Kidney epithelial cell (primary cell): ENCODE measurements at regions not wholly inside any gene's neighbourhood (a gene's known extent, or its start where the extent isn't known, plus 50 kb on each side); places are given as distances from the start of the nearest gene placed in this dataset.

Source experiments
- DNase-seq: peaks from one replicate; pipeline ENCODE4 v3.0.0-alpha.2; 2010; ENCODE audit warnings: low read depth
- H3K27me3 ChIP-seq: 2 replicates; pipeline ENCODE4 v1.6.0; 2011; ENCODE audit warnings: low read length; ENCODE audit not compliant: control insufficient read depth, insufficient read depth
- H3K36me3 ChIP-seq: 2 replicates; pipeline ENCODE4 v1.5.1; 2011; ENCODE audit warnings: low read length; ENCODE audit not compliant: control insufficient read depth, insufficient read depth
- H3K4me3 ChIP-seq: 2 replicates; pipeline ENCODE4 v1.5.1; 2011; ENCODE audit warnings: low read depth, mild to moderate bottlenecking, control low read depth, low read length
- TF ChIP-seq, protein P1 (sequence below): IDR thresholded peaks from 2 replicates; pipeline ENCODE4 v1.5.1; 2011; ENCODE audit warnings: mild to moderate bottlenecking, moderate library complexity, low read length, control low read depth, inconsistent platforms; ENCODE audit not compliant: insufficient read depth, poor library complexity, severe bottlenecking

DNA sequence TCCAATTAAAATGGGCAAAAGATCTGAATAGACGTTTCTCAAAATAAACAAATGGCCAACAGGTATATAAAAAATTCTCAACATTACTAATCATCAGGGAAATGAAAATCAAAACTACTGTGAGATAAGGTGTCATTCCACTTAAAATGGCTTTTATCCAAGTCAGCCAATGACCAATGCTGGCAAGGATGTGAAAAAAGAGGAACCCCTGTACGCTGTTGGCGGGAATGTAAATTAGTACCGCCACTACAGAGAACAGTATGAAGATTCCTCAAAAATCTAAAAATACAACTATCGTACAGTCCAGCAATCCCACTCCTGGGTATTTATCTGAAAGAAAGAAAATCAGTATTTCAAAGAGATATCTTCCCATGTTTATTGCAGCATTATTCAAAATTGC lies 176.9 kb upstream of the STT3B start:
- H3K36me3 ChIP-seq, result no peaks in the 10 kb centered on the region
- no peaks in the 10 kb centered on the region for H3K27me3 ChIP-seq
- no peak for DNase-seq
- TF ChIP-seq, protein P1, sequence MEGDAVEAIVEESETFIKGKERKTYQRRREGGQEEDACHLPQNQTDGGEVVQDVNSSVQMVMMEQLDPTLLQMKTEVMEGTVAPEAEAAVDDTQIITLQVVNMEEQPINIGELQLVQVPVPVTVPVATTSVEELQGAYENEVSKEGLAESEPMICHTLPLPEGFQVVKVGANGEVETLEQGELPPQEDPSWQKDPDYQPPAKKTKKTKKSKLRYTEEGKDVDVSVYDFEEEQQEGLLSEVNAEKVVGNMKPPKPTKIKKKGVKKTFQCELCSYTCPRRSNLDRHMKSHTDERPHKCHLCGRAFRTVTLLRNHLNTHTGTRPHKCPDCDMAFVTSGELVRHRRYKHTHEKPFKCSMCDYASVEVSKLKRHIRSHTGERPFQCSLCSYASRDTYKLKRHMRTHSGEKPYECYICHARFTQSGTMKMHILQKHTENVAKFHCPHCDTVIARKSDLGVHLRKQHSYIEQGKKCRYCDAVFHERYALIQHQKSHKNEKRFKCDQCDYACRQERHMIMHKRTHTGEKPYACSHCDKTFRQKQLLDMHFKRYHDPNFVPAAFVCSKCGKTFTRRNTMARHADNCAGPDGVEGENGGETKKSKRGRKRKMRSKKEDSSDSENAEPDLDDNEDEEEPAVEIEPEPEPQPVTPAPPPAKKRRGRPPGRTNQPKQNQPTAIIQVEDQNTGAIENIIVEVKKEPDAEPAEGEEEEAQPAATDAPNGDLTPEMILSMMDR, result no peak
- H3K4me3 ChIP-seq, result no peak overlapping the region

GRCh38 chr3:31356941-31357340 lies 175.8 kb upstream of the STT3B start:
- H3K4me3 ChIP-seq, result no peak overlapping the region
- H3K27me3 ChIP-seq, result no peaks in the 10 kb centered on the region
- TF ChIP-seq, protein P1, result no peak
- no peak for DNase-seq
- no peaks in the 10 kb centered on the region for H3K36me3 ChIP-seq

DNA sequence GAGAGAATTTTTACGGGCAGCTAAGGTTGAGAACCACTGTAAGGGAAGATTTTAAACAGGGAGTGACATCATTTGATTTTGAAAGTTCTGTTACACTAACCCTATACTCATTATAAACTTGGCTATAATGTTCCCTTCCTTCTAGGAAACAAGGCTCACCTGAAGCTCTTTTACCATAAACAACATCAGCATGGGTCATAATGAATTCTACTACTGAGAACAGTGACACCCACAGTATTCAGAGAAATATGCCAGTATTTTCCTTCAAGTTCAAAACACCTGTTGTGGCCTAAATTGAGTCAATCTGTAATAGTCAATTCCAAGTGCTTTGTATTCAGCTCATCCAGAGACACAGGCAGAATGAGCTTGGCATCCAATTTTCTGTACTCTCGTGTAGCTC lies 175.3 kb upstream of the STT3B start:
- TF ChIP-seq, protein P1, result no peak
- H3K36me3 ChIP-seq, result no peaks in the 10 kb centered on the region
- no peak for DNase-seq
- H3K4me3 ChIP-seq, result no peak overlapping the region
- H3K27me3 ChIP-seq, result no peaks in the 10 kb centered on the region

GRCh38 chr3:31358473-31359070 lies 174.2 kb upstream of the STT3B start:
- no peaks in the 10 kb centered on the region for H3K27me3 ChIP-seq
- H3K4me3 ChIP-seq, result no peak overlapping the region
- DNase-seq, result no peak
- no peaks in the 10 kb centered on the region for H3K36me3 ChIP-seq
- TF ChIP-seq, protein P1, result no peak

DNA sequence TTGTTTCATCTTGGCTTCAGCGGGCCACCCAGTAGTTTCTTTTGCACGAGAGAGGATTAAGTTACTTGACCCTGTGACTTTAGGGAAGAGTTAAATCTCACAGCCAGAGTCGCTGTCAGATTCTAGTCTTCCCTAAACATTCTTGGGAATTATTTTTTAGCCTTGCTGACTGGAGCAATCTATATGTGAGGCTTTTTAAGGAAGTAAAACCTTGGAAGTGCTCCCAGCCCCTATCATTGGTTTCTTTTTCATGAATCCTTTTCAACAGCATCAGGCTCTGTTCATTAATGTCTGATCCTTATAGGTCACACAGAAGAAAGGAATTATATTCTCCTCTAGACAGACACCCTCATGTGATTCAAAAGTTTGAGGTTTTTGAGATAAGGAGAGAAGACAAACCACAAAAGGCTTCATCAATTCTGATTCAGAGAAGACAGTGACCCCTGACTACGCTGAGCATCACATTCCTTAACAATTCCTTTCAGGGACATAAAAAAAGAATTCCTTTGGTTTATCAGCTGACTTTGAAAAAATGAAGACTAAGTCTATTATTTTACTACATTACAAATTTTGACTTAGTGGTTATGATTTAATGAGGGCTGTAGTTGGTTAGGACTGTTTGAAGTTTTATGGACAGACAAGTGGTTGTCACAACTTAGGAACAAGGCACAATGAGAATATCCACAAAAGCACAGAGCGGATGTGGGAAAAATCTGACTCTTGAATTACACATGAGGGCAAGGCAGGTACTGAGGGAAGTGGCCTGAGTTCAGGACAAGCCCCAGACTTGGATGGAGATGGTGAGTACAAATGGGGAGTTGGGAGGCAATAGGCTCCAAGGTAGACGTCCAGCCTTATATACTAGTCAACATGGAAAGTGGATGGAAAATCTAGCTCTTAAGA lies 171.1 kb upstream of the STT3B start:
- H3K27me3 ChIP-seq, result no peaks in the 10 kb centered on the region
- TF ChIP-seq, protein P1, result no peak
- H3K4me3 ChIP-seq, result no peak overlapping the region
- peak; percentile 45 for DNase-seq
- no peaks in the 10 kb centered on the region for H3K36me3 ChIP-seq
